ENCODE measurements at regions not wholly inside any gene's neighbourhood (a gene's known extent, or its start where the extent isn't known, plus 50 kb on each side); places are given as distances from the start of the nearest gene placed in this dataset.

- TF ChIP-seq KLF16 (tag by site-specific recombination; IDR thresholded peaks at IDR 0.05) = no peak
- TF ChIP-seq ZFHX2 (tag by site-specific recombination; conservative IDR thresholded peaks at IDR 0.05) = peak; percentile 51
- no peak for TF ChIP-seq WT1 (tag by site-specific recombination; IDR thresholded peaks at IDR 0.05)
These were observed 481.8 kb downstream of the BRD1 start for GRCh38 chr22:49345896-49346295.
